Suprapubic skin (tissue), 4 donors: ENCODE measurements at regions not wholly inside any gene's neighbourhood (a gene's known extent, or its start where the extent isn't known, plus 50 kb on each side); places are given as distances from the start of the nearest gene placed in this dataset.

Experiments
- DNase-seq, 2 donors: peaks; one replicate each; pipeline ENCODE4 v3.0.0-alpha.2; 2019; ENCODE audit warnings: low spot score in 2 of 2
- H3K27ac ChIP-seq: fragments of 200-600 bp; sonication (generic); one replicate; pipeline ENCODE4 v1.5.1; 2019
- H3K27me3 ChIP-seq: fragments of 200-600 bp; sonication (generic); one replicate; pipeline ENCODE4 v1.5.1; 2019
- H3K36me3 ChIP-seq: fragments of 200-600 bp; sonication (generic); one replicate; pipeline ENCODE4 v1.5.1; 2019
- H3K4me1 ChIP-seq: fragments of 200-600 bp; sonication (generic); one replicate; pipeline ENCODE4 v1.5.1; 2019
- H3K4me3 ChIP-seq: fragments of 200-600 bp; sonication (generic); one replicate; pipeline ENCODE4 v1.5.1; 2019; ENCODE audit warnings: mild to moderate bottlenecking
- H3K9me3 ChIP-seq: fragments of 200-600 bp; sonication (generic); one replicate; pipeline ENCODE4 v1.5.1; 2019
- CTCF ChIP-seq, 2 donors: fragments of 200-600 bp in 1 of 2; fragments of 450-650 bp in 1 of 2; sonication (generic) in 1 of 2; IDR thresholded peaks; one replicate each; pipeline ENCODE4 v1.5.1; 2016 to 2019; ENCODE audit warnings: antibody characterized with exemption in 2 of 2, mild to moderate bottlenecking in 1 of 2, moderate library complexity in 1 of 2
- EP300 ChIP-seq: sonication (generic); formaldehyde crosslinking; IDR thresholded peaks from one replicate; pipeline ENCODE4 v1.6.1; 2017; ENCODE audit warnings: antibody characterized with exemption
- POLR2A ChIP-seq, 2 donors: fragments of 450-650 bp; IDR thresholded peaks; one replicate each; pipeline ENCODE4 v1.6.1; 2017; ENCODE audit warnings: antibody characterized with exemption in 2 of 2, mild to moderate bottlenecking in 2 of 2, moderate library complexity in 2 of 2
- POLR2AphosphoS5 ChIP-seq, 3 donors: sonication (generic); formaldehyde crosslinking; IDR thresholded peaks; one replicate each; pipeline ENCODE4 v1.6.1; 2017; ENCODE audit warnings: antibody characterized with exemption in 3 of 3
- WGBS: methylation state at CpG from one replicate; pipeline ENCODE4 v1.1.5; 2018; 5-methylcytosine and 5-hydroxymethylcytosine counted together

GRCh38 chr17:79215631-79216030 lies 141.0 kb downstream of the ENGASE start:
- Histone ChIP-seq H3K9me3 (no peaks in the 10 kb centered on the region), H3K27me3 (peaks cover 100% of the 10 kb centered on the region), H3K36me3 (no peaks in the 10 kb centered on the region), H3K4me1 (peaks cover 8% of the 10 kb centered on the region), H3K4me3 (no peak overlapping the region), H3K27ac (no peak overlapping the region)
- TF ChIP-seq POLR2AphosphoS5 (IDR thresholded peaks at IDR 0.05) (no peak), CTCF (IDR thresholded peaks at IDR 0.05) (no peak), POLR2A (IDR thresholded peaks at IDR 0.05) (no peak), EP300 (no peak)
- WGBS: 66% methylated on average over 4 of the region's 13 CpGs
- DNase-seq: no peak

- 37% methylated on average over 14 of the region's 20 CpGs for WGBS
- Histone ChIP-seq H3K27me3 (peaks cover 100% of the 10 kb centered on the region), H3K4me3 (no peak overlapping the region), H3K4me1 (peaks cover 3% of the 10 kb centered on the region), H3K36me3 (no peaks in the 10 kb centered on the region), H3K27ac (no peak overlapping the region), H3K9me3 (no peaks in the 10 kb centered on the region)
- TF ChIP-seq POLR2A (IDR thresholded peaks at IDR 0.05): no peak
- TF ChIP-seq EP300: no peak
- no peak for TF ChIP-seq POLR2AphosphoS5 (IDR thresholded peaks at IDR 0.05)
- no peak for TF ChIP-seq CTCF (IDR thresholded peaks at IDR 0.05)
- DNase-seq: no peak
Measured at GRCh38 chr17:79214940-79215604, 140.4 kb downstream of the ENGASE start.

- no peaks in the 10 kb centered on the region for H3K4me1 ChIP-seq
- H3K9me3 ChIP-seq: no peaks in the 10 kb centered on the region
- no peak for TF ChIP-seq POLR2A (IDR thresholded peaks at IDR 0.05)
- TF ChIP-seq CTCF (IDR thresholded peaks at IDR 0.05): no peak
- TF ChIP-seq POLR2AphosphoS5 (IDR thresholded peaks at IDR 0.05): no peak
- no peak for TF ChIP-seq EP300
- no peaks in the 10 kb centered on the region for H3K36me3 ChIP-seq
- 37% methylated on average over 4 of the region's 4 CpGs for WGBS
- no peak overlapping the region for H3K27ac ChIP-seq
- H3K4me3 ChIP-seq: no peak overlapping the region
- DNase-seq: no peak
- peaks cover 100% of the 10 kb centered on the region for H3K27me3 ChIP-seq
Measured at GRCh38 chr17:79214459-79214858, 139.8 kb downstream of the ENGASE start.

GRCh38 chr17:79213305-79213704 lies 138.7 kb downstream of the ENGASE start:
- H3K36me3 ChIP-seq: no peaks in the 10 kb centered on the region
- peaks cover 100% of the 10 kb centered on the region for H3K27me3 ChIP-seq
- H3K4me1 ChIP-seq: no peaks in the 10 kb centered on the region
- DNase-seq: no peak
- no peak overlapping the region for H3K27ac ChIP-seq
- no peaks in the 10 kb centered on the region for H3K9me3 ChIP-seq
- whole genome bisulfite sequencing: 77% methylated on average over 9 of the region's 10 CpGs
- TF ChIP-seq POLR2A (IDR thresholded peaks at IDR 0.05): no peak
- no peak for TF ChIP-seq CTCF (IDR thresholded peaks at IDR 0.05)
- TF ChIP-seq POLR2AphosphoS5 (IDR thresholded peaks at IDR 0.05): no peak
- TF ChIP-seq EP300: no peak
- no peak overlapping the region for H3K4me3 ChIP-seq

- TF ChIP-seq EP300: no peak
- TF ChIP-seq POLR2AphosphoS5 (IDR thresholded peaks at IDR 0.05): no peak
- TF ChIP-seq CTCF (IDR thresholded peaks at IDR 0.05): no peak
- no peak for TF ChIP-seq POLR2A (IDR thresholded peaks at IDR 0.05)
- no peak for DNase-seq
- Histone ChIP-seq H3K4me1 (no peaks in the 10 kb centered on the region), H3K9me3 (no peaks in the 10 kb centered on the region), H3K27ac (no peak overlapping the region), H3K4me3 (no peak overlapping the region), H3K27me3 (peaks cover 100% of the 10 kb centered on the region), H3K36me3 (no peaks in the 10 kb centered on the region)
- WGBS: 34% methylated on average over 14 of the region's 15 CpGs
Measured at GRCh38 chr17:79212149-79213087, 137.8 kb downstream of the ENGASE start.
